Endothelial cell of umbilical vein (primary cell): ENCODE measurements at regions not wholly inside any gene's neighbourhood (a gene's known extent, or its start where the extent isn't known, plus 50 kb on each side); places are given as distances from the start of the nearest gene placed in this dataset.

Experiments
- BruUV-seq: library from RNA; stranded (reverse); fragments of 400-500 nt; replicated peaks from 2 replicates; lab custom pipeline; 2021; lab: Mats Ljungman, UMichigan
- CTCF ChIA-PET: fragments of 300-600, 350-600 bp; sonication (Branson Sonifier 250); formaldehyde crosslinking; loops from one replicate; lab custom pipeline; 2021; ENCODE audit warnings: antibody characterized with exemption, inconsistent platforms; lab: Charles Lee
- POLR2A ChIA-PET: fragments of 300-600, 350-600 bp; sonication (Branson Sonifier 250); formaldehyde crosslinking; loops from one replicate; lab custom pipeline; 2021; ENCODE audit warnings: antibody characterized with exemption, inconsistent platforms; lab: Charles Lee
- DNase-seq: peaks from one replicate; pipeline ENCODE4 v3.0.0-alpha.2; 2011; ENCODE audit warnings: low read depth, low spot score
- FAIRE-seq: peaks from 2 replicates; lab custom pipeline; 2011; peaks lifted over from hg19 to GRCh38; lab: Jason Lieb, UNC
- H2AFZ ChIP-seq: 2 replicates; pipeline ENCODE4 v1.6.0; 2012; ENCODE audit warnings: low read depth, low read length, control low read depth, inconsistent platforms
- H3K27ac ChIP-seq: 2 replicates; pipeline ENCODE4 v1.5.1; 2011; ENCODE audit warnings: low read depth, mild to moderate bottlenecking, control low read depth, low read length, moderate library complexity; ENCODE audit not compliant: insufficient read depth
- H3K27me3 ChIP-seq, 2 experiments: 2 replicates each; pipeline versions ENCODE4 v1.6.0 to v1.6.1; 2011; ENCODE audit warnings: low read length in 2 of 2, mixed read lengths in 1 of 2; ENCODE audit not compliant: control insufficient read depth in 2 of 2, insufficient read depth in 2 of 2
- H3K36me3 ChIP-seq, 2 experiments: 2 replicates in 1 of 2; 3 replicates in 1 of 2; pipeline ENCODE4 v1.5.1; 2011; ENCODE audit warnings: low read length in 2 of 2, mild to moderate bottlenecking in 1 of 2, moderate library complexity in 1 of 2; ENCODE audit not compliant: control insufficient read depth in 2 of 2, insufficient read depth in 2 of 2; ENCODE audit errors: extremely low read depth in 1 of 2
- H3K4me1 ChIP-seq: 3 replicates; pipeline ENCODE4 v1.5.1; 2011; ENCODE audit warnings: mild to moderate bottlenecking, low read length; ENCODE audit not compliant: control insufficient read depth, insufficient read depth; ENCODE audit errors: extremely low read depth
- H3K4me2 ChIP-seq: 2 replicates; pipeline ENCODE4 v1.6.1; 2011; ENCODE audit warnings: low read length, control low read depth, mixed read lengths; ENCODE audit not compliant: insufficient read depth
- H3K4me3 ChIP-seq, 3 experiments: fragments of 200-600 bp in 1 of 3; sonication (generic), shearing (Covaris generic) in 1 of 3; replicated peaks in 1 of 3; 2 replicates each; pipeline ENCODE4 v1.5.1; 2011 to 2016; ENCODE audit warnings: control low read depth in 3 of 3, low read length in 3 of 3, mild to moderate bottlenecking in 2 of 3, inconsistent platforms in 1 of 3, low read depth in 1 of 3, moderate library complexity in 1 of 3; ENCODE audit not compliant: insufficient read depth in 1 of 3
- H3K79me2 ChIP-seq: 2 replicates; pipeline ENCODE4 v1.6.0; 2012; ENCODE audit warnings: low read length, inconsistent platforms; ENCODE audit not compliant: control insufficient read depth, insufficient read depth
- H3K9ac ChIP-seq: replicated peaks from 2 replicates; pipeline ENCODE3; 2011; ENCODE audit warnings: low read length, control low read depth; ENCODE audit not compliant: insufficient read depth; ENCODE audit errors: extremely low read depth
- H3K9me1 ChIP-seq: replicated peaks from 3 replicates; pipeline ENCODE4 v1.6.0; 2011; ENCODE audit warnings: mild to moderate bottlenecking, low read length; ENCODE audit not compliant: control insufficient read depth, insufficient read depth; ENCODE audit errors: extremely low read depth
- H3K9me3 ChIP-seq: replicated peaks from 2 replicates; pipeline ENCODE4 v1.5.1; 2012; ENCODE audit warnings: low read length, inconsistent platforms; ENCODE audit not compliant: control insufficient read depth, insufficient read depth
- H4K20me1 ChIP-seq: replicated peaks from 2 replicates; pipeline ENCODE3; 2011; ENCODE audit warnings: mild to moderate bottlenecking, low read length; ENCODE audit not compliant: control insufficient read depth, insufficient read depth; ENCODE audit errors: extremely low read depth
- EZH2 ChIP-seq: IDR thresholded peaks from 2 replicates; pipeline ENCODE4 v1.6.1; 2012; ENCODE audit warnings: borderline replicate concordance, low read depth, mild to moderate bottlenecking, moderate library complexity, low read length, inconsistent platforms; ENCODE audit not compliant: severe bottlenecking
- FOS ChIP-seq: IDR thresholded peaks from 2 replicates; pipeline ENCODE4 v1.6.1; 2011; ENCODE audit warnings: mild to moderate bottlenecking, low read length, moderate library complexity, borderline replicate concordance; ENCODE audit not compliant: insufficient read depth
- GATA2 ChIP-seq: IDR thresholded peaks from 2 replicates; pipeline ENCODE4 v1.7.0; 2011; ENCODE audit warnings: low read depth, mild to moderate bottlenecking, moderate library complexity, mixed read lengths, low read length; ENCODE audit not compliant: insufficient read length, insufficient read depth
- JUN ChIP-seq: IDR thresholded peaks from 2 replicates; pipeline ENCODE4 v1.6.1; 2011; ENCODE audit warnings: borderline replicate concordance, low read depth; ENCODE audit not compliant: insufficient read length, insufficient read depth
- MYC ChIP-seq: IDR thresholded peaks from one replicate; pipeline ENCODE4 v1.6.1; 2011; ENCODE audit warnings: mild to moderate bottlenecking, low read depth, low read length
- POLR2A ChIP-seq: IDR thresholded peaks from 2 replicates; pipeline ENCODE4 v1.6.1; 2012; ENCODE audit warnings: low read depth, mild to moderate bottlenecking, control low read depth, low read length
- POLR2AphosphoS5 ChIP-seq: IDR thresholded peaks from 2 replicates; pipeline ENCODE4 v1.6.1; 2012; ENCODE audit warnings: low read depth, mild to moderate bottlenecking, control low read depth, low read length, moderate library complexity; ENCODE audit not compliant: insufficient read depth
- dilution Hi-C: fragments of 300-500 bp; cut with MboI; formaldehyde crosslinking; loops from one replicate; pipeline ENCODE4 v1.15.0; 2019; ENCODE audit warnings: low sequenced_read_pairs; ENCODE audit not compliant: extremely low pct_ligation_motif_present
- intact Hi-C: fragments of 100-400 bp; cut with micrococcal nuclease; formaldehyde crosslinking; loops from one replicate; pipeline ENCODE4 v1.10.0; 2022
- TF ChIP-seq, protein P1 (sequence below): IDR thresholded peaks from 2 replicates; pipeline ENCODE4 v1.6.1; 2011; ENCODE audit not compliant: insufficient read depth, insufficient read length
- TF ChIP-seq, protein P2 (sequence below), 2 donors: IDR thresholded peaks; 1 replicate in 1 of 2; 2 replicates in 1 of 2; pipeline ENCODE4 v1.5.1; 2011; ENCODE audit warnings: low read length in 2 of 2, mild to moderate bottlenecking in 2 of 2, moderate library complexity in 2 of 2, control low read depth in 1 of 2, inconsistent platforms in 1 of 2, low read depth in 1 of 2; ENCODE audit not compliant: insufficient read depth in 1 of 2; ENCODE audit errors: extremely low read depth in 1 of 2

DNA sequence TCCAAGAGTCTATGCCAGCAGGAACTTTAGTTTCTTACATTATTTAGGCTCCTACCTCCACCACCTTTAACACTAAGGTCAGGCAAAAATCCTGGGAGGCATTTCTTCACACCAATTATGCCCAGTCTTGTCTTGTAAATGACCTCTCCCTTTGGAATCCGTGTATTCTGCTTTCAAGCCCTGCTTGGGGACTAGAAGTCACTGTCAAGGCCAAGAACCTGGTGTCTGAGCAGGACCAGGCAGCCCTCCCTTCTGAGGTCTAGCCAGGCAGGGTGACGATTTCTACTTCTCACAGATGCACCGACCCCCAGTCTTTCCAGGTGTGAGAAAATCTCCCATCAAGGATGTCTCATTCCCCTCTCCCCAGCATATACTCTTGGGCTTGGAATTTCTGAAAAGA, 82.7 kb upstream of the C1QTNF7 start:
- no TSS peak for BruUV-seq
- H3K4me2 ChIP-seq, result no peak overlapping the region
- H2AFZ ChIP-seq, result no peak overlapping the region
- dilution Hi-C loops (no loop called here), intact Hi-C loops (no loop called here)
- FAIRE-seq, result no peak
- POLR2A ChIA-PET, result no interaction called here
- H3K4me1 ChIP-seq, result no peaks in the 10 kb centered on the region
- no peaks in the 10 kb centered on the region for H3K27me3 ChIP-seq
- CTCF ChIA-PET, result interaction anchor here (2.3 kb wide), 1 partner anchor 51 kb away, joined by 6 read pairs; no protein-coding TSS in a partner anchor
- no peak for DNase-seq
- no peaks in the 10 kb centered on the region for H3K9me1 ChIP-seq
- H3K27ac ChIP-seq, result no peak overlapping the region
- no peaks in the 10 kb centered on the region for H3K79me2 ChIP-seq
- no peak overlapping the region for H3K9ac ChIP-seq
- TF ChIP-seq POLR2A, result no peak
- TF ChIP-seq GATA2, result no peak
- no peak for TF ChIP-seq MYC
- TF ChIP-seq POLR2AphosphoS5, result no peak
- no peak for TF ChIP-seq FOS
- no peak for TF ChIP-seq EZH2
- TF ChIP-seq JUN, result no peak
- TF ChIP-seq, protein P1, sequence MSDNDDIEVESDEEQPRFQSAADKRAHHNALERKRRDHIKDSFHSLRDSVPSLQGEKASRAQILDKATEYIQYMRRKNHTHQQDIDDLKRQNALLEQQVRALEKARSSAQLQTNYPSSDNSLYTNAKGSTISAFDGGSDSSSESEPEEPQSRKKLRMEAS, result no peak
- TF ChIP-seq, protein P2, sequence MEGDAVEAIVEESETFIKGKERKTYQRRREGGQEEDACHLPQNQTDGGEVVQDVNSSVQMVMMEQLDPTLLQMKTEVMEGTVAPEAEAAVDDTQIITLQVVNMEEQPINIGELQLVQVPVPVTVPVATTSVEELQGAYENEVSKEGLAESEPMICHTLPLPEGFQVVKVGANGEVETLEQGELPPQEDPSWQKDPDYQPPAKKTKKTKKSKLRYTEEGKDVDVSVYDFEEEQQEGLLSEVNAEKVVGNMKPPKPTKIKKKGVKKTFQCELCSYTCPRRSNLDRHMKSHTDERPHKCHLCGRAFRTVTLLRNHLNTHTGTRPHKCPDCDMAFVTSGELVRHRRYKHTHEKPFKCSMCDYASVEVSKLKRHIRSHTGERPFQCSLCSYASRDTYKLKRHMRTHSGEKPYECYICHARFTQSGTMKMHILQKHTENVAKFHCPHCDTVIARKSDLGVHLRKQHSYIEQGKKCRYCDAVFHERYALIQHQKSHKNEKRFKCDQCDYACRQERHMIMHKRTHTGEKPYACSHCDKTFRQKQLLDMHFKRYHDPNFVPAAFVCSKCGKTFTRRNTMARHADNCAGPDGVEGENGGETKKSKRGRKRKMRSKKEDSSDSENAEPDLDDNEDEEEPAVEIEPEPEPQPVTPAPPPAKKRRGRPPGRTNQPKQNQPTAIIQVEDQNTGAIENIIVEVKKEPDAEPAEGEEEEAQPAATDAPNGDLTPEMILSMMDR (IDR thresholded peaks at IDR 0.05; ENCODE audit: extremely low read depth in 1 of 2, insufficient read depth in 1 of 2, low read depth in 1 of 2, low read length in 2 of 2), result no peak
- no peaks in the 10 kb centered on the region for H3K36me3 ChIP-seq
- H3K4me3 ChIP-seq, result no peak overlapping the region
- no peaks in the 10 kb centered on the region for H4K20me1 ChIP-seq
- H3K9me3 ChIP-seq, result no peaks in the 10 kb centered on the region
